ENCODE measurements at regions not wholly inside any gene's neighbourhood (a gene's known extent, or its start where the extent isn't known, plus 50 kb on each side); places are given as distances from the start of the nearest gene placed in this dataset.

DNA sequence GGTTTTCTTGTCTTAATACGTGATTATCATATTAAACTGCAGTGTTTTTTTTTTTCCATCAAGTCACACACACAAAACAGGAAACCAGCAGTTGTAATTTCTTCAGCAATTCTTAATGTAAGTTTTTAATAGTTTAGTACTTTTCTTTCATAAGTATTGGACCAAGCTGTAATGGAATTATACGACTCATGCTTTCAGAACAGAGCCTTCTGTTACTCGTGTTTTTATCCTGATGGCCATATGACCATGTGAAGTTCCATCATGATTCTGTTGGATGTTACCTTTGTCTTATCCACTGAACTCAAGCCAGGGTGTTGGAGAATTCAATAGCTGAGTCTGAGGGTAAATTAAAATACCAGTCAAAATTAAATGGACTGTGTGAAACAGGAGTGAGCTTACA is 72.0 kb upstream of the S1PR1 start:
- Mint-ChIP-seq H3K9me3 (no peaks in the 10 kb centered on the region), H3K4me1 (ENCODE audit: low read depth) (peaks cover 48% of the 10 kb centered on the region), H3K27me3 (no peaks in the 10 kb centered on the region), H3K4me3 (no peak overlapping the region), H3K27ac (no peak overlapping the region), H3K36me3 (ENCODE audit: low read depth) (no peaks in the 10 kb centered on the region)
- no peak for DNase-seq

- no peaks in the 10 kb centered on the region for H3K36me3 Mint-ChIP-seq (ENCODE audit: low read depth)
- H3K4me1 Mint-ChIP-seq (ENCODE audit: low read depth) = peaks cover 41% of the 10 kb centered on the region
- DNase-seq = no peak
- H3K4me3 Mint-ChIP-seq = no peak overlapping the region
- H3K9me3 Mint-ChIP-seq = peaks cover 4% of the 10 kb centered on the region
- H3K27me3 Mint-ChIP-seq = no peaks in the 10 kb centered on the region
- H3K27ac Mint-ChIP-seq = no peak overlapping the region
These were observed 73.8 kb upstream of the S1PR1 start for GRCh38 chr1:101162736-101163735.

DNA sequence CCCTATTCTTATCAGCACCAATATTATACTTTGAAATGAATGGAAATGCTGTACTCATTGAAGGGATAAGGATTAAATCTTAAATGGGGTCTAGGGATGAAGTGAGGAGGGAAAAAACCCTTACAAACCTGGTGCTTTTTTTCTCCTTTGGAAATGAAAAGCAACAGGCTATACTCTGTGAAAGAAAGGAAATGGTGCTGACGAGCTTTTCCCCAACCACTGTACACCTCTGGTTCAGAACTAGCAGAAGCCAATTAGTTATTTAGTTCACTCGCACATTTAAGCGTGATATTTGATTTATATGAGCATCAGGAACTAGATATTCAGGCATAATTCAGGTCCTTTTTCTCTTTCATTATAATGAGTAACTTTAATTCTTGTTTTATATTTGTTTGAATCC is 74.5 kb upstream of the S1PR1 start:
- peaks cover 34% of the 10 kb centered on the region for H3K4me1 Mint-ChIP-seq (ENCODE audit: low read depth)
- H3K36me3 Mint-ChIP-seq (ENCODE audit: low read depth) = no peaks in the 10 kb centered on the region
- no peaks in the 10 kb centered on the region for H3K27me3 Mint-ChIP-seq
- DNase-seq = no peak
- no peak overlapping the region for H3K27ac Mint-ChIP-seq
- peaks cover 4% of the 10 kb centered on the region for H3K9me3 Mint-ChIP-seq
- H3K4me3 Mint-ChIP-seq = no peak overlapping the region

DNA sequence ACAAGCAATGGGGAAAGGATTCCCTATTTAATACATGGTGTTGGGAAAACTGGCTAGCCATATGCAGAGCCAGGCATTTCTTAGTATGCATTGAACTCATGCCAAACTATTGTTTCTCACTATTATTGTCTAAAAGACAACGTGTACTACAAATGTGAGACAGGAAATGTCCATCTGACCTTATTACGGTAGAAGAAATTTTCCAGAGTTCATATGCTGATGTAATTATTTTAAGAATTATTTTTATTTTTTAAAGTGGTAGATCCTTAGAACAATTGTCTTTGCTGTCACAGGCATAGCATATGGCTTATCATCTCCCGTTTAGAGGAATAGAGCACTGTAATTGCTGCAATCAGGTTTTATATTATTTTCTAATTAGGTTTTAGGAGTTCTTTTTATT is 75.2 kb upstream of the S1PR1 start:
- Mint-ChIP-seq H3K27ac (no peak overlapping the region), H3K4me1 (ENCODE audit: low read depth) (peaks cover 27% of the 10 kb centered on the region), H3K9me3 (peaks cover 4% of the 10 kb centered on the region), H3K36me3 (ENCODE audit: low read depth) (no peaks in the 10 kb centered on the region), H3K27me3 (no peaks in the 10 kb centered on the region), H3K4me3 (no peak overlapping the region)
- DNase-seq = no peak

- H3K27me3 Mint-ChIP-seq = no peaks in the 10 kb centered on the region
- H3K9me3 Mint-ChIP-seq = peaks cover 4% of the 10 kb centered on the region
- no peaks in the 10 kb centered on the region for H3K36me3 Mint-ChIP-seq (ENCODE audit: low read depth)
- DNase-seq = no peak
- peaks cover 25% of the 10 kb centered on the region for H3K4me1 Mint-ChIP-seq (ENCODE audit: low read depth)
- H3K4me3 Mint-ChIP-seq = no peak overlapping the region
- H3K27ac Mint-ChIP-seq = no peak overlapping the region
These were observed 78.4 kb upstream of the S1PR1 start for GRCh38 chr1:101158424-101158823.

- Mint-ChIP-seq H3K27ac (no peak overlapping the region), H3K4me1 (ENCODE audit: low read depth) (peaks cover 45% of the 10 kb centered on the region), H3K4me3 (no peak overlapping the region), H3K36me3 (ENCODE audit: low read depth) (no peaks in the 10 kb centered on the region), H3K9me3 (peaks cover 2% of the 10 kb centered on the region), H3K27me3 (no peaks in the 10 kb centered on the region)
- DNase-seq = no peak
These were observed 82.3 kb upstream of the S1PR1 start for GRCh38 chr1:101154547-101154946.

DNA sequence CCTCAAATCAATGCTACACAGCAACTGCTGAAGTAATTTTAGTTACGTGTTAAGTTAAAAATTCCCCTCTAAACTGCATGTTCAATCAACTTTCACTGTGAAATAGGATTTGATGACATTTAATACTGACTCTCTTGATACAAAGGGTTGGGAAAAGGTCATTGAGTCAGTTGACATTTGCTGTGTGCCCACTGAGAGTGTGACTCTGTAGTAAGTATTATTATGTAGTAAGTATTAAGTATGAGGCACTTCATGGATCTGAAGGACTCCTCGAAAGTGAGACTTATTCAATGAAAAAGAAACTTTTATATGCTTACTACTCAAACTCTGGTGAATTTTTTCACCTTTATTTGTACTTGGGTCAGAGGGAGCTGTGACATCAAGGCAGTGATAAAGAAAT is 83.1 kb upstream of the S1PR1 start:
- no peaks in the 10 kb centered on the region for H3K36me3 Mint-ChIP-seq (ENCODE audit: low read depth)
- no peak overlapping the region for H3K4me3 Mint-ChIP-seq
- no peak for DNase-seq
- peak overlapping the region; percentile 73 for H3K27ac Mint-ChIP-seq
- peaks cover 53% of the 10 kb centered on the region for H3K4me1 Mint-ChIP-seq (ENCODE audit: low read depth)
- H3K9me3 Mint-ChIP-seq = no peaks in the 10 kb centered on the region
- H3K27me3 Mint-ChIP-seq = no peaks in the 10 kb centered on the region

GRCh38 chr1:101152633-101153032 is 84.2 kb upstream of the S1PR1 start:
- no peaks in the 10 kb centered on the region for H3K36me3 Mint-ChIP-seq (ENCODE audit: low read depth)
- no peak overlapping the region for H3K27ac Mint-ChIP-seq
- H3K4me1 Mint-ChIP-seq (ENCODE audit: low read depth) = peaks cover 52% of the 10 kb centered on the region
- no peaks in the 10 kb centered on the region for H3K9me3 Mint-ChIP-seq
- no peak overlapping the region for H3K4me3 Mint-ChIP-seq
- no peak for DNase-seq
- H3K27me3 Mint-ChIP-seq = no peaks in the 10 kb centered on the region

GRCh38 chr1:101151286-101151685 is 85.5 kb upstream of the S1PR1 start:
- Mint-ChIP-seq H3K36me3 (ENCODE audit: low read depth) (no peaks in the 10 kb centered on the region), H3K9me3 (no peaks in the 10 kb centered on the region), H3K4me1 (ENCODE audit: low read depth) (peaks cover 53% of the 10 kb centered on the region), H3K27me3 (no peaks in the 10 kb centered on the region), H3K27ac (no peak overlapping the region), H3K4me3 (no peak overlapping the region)
- DNase-seq = no peak

GRCh38 chr1:101150670-101151069 is 86.1 kb upstream of the S1PR1 start:
- Mint-ChIP-seq H3K27me3 (no peaks in the 10 kb centered on the region), H3K4me1 (ENCODE audit: low read depth) (peaks cover 53% of the 10 kb centered on the region), H3K36me3 (ENCODE audit: low read depth) (no peaks in the 10 kb centered on the region), H3K4me3 (no peak overlapping the region), H3K27ac (no peak overlapping the region), H3K9me3 (no peaks in the 10 kb centered on the region)
- DNase-seq = no peak

- Mint-ChIP-seq H3K27ac (no peak overlapping the region), H3K36me3 (ENCODE audit: low read depth) (no peaks in the 10 kb centered on the region), H3K4me1 (ENCODE audit: low read depth) (peaks cover 53% of the 10 kb centered on the region), H3K4me3 (no peak overlapping the region), H3K9me3 (no peaks in the 10 kb centered on the region), H3K27me3 (no peaks in the 10 kb centered on the region)
- DNase-seq = no peak
These were observed 86.6 kb upstream of the S1PR1 start for GRCh38 chr1:101150266-101150665.

- no peak overlapping the region for H3K4me3 Mint-ChIP-seq
- H3K27me3 Mint-ChIP-seq = no peaks in the 10 kb centered on the region
- no peak for DNase-seq
- H3K27ac Mint-ChIP-seq = no peak overlapping the region
- H3K4me1 Mint-ChIP-seq (ENCODE audit: low read depth) = peaks cover 51% of the 10 kb centered on the region
- H3K9me3 Mint-ChIP-seq = no peaks in the 10 kb centered on the region
- H3K36me3 Mint-ChIP-seq (ENCODE audit: low read depth) = no peaks in the 10 kb centered on the region
These were observed 87.8 kb upstream of the S1PR1 start for GRCh38 chr1:101148980-101149379.

DNA sequence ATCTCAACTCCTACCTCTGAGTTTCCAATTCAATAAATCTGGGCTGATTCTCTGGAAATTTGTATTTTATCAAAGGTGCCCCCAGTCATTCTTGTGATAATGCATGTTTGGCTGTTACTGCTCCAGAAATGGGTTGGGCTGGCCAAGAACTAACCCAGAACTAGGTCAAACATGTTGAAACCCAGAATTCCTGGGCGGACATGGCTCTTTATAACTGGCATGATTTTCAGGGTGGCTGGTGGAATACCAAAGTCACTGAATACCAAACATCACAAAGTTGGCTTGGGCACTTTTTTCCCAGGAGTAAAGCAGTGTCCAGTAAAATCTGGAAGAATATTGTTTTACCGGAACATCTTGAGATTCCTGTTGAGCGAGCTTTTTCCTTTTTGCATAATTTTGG is 89.4 kb upstream of the S1PR1 start:
- no peak overlapping the region for H3K27ac Mint-ChIP-seq
- no peaks in the 10 kb centered on the region for H3K27me3 Mint-ChIP-seq
- peaks cover 45% of the 10 kb centered on the region for H3K4me1 Mint-ChIP-seq (ENCODE audit: low read depth)
- H3K4me3 Mint-ChIP-seq = no peak overlapping the region
- H3K9me3 Mint-ChIP-seq = peaks cover 2% of the 10 kb centered on the region
- H3K36me3 Mint-ChIP-seq (ENCODE audit: low read depth) = no peaks in the 10 kb centered on the region
- DNase-seq = no peak

DNA sequence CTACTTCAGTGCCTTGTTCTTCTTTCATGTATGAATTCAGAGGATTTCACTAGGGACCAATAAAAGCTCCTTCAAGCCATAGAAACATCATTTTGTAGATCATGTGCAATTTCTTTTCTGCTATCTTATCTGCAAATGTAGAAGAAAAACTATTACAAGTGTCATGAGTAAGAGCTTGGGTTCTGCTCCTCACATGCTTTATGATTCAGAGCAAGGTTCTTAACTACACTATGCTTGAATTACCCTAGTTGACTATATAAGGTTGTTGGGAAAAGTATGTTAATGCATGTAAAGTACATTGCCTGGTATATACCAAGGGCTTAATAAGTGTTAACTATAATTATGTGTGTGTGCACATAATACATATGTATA is 91.4 kb upstream of the S1PR1 start:
- Mint-ChIP-seq H3K27me3 (no peaks in the 10 kb centered on the region), H3K4me3 (no peak overlapping the region), H3K36me3 (ENCODE audit: low read depth) (no peaks in the 10 kb centered on the region), H3K9me3 (peaks cover 2% of the 10 kb centered on the region), H3K27ac (no peak overlapping the region), H3K4me1 (ENCODE audit: low read depth) (peaks cover 38% of the 10 kb centered on the region)
- no peak for DNase-seq

- peaks cover 40% of the 10 kb centered on the region for H3K4me1 Mint-ChIP-seq (ENCODE audit: low read depth)
- H3K27me3 Mint-ChIP-seq = no peaks in the 10 kb centered on the region
- peaks cover 2% of the 10 kb centered on the region for H3K9me3 Mint-ChIP-seq
- no peak overlapping the region for H3K4me3 Mint-ChIP-seq
- no peak overlapping the region for H3K27ac Mint-ChIP-seq
- H3K36me3 Mint-ChIP-seq (ENCODE audit: low read depth) = no peaks in the 10 kb centered on the region
- no peak for DNase-seq
These were observed 92.0 kb upstream of the S1PR1 start for GRCh38 chr1:101144671-101145448.

All from activated T-cell treated with anti-CD3 and anti-CD28 coated beads, Interleukin-2, amount 50 U/mL, for 24 hours (primary cell).